ENCODE measurements at regions not wholly inside any gene's neighbourhood (a gene's known extent, or its start where the extent isn't known, plus 50 kb on each side); places are given as distances from the start of the nearest gene placed in this dataset.

GRCh38 chr4:18138076-18138665, 116.6 kb upstream of the LCORL start:
- TF ChIP-seq, protein P1, sequence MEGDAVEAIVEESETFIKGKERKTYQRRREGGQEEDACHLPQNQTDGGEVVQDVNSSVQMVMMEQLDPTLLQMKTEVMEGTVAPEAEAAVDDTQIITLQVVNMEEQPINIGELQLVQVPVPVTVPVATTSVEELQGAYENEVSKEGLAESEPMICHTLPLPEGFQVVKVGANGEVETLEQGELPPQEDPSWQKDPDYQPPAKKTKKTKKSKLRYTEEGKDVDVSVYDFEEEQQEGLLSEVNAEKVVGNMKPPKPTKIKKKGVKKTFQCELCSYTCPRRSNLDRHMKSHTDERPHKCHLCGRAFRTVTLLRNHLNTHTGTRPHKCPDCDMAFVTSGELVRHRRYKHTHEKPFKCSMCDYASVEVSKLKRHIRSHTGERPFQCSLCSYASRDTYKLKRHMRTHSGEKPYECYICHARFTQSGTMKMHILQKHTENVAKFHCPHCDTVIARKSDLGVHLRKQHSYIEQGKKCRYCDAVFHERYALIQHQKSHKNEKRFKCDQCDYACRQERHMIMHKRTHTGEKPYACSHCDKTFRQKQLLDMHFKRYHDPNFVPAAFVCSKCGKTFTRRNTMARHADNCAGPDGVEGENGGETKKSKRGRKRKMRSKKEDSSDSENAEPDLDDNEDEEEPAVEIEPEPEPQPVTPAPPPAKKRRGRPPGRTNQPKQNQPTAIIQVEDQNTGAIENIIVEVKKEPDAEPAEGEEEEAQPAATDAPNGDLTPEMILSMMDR (conservative IDR thresholded peaks at IDR 0.05), result no peak
- no peak overlapping the region for H3K27ac Mint-ChIP-seq (ENCODE audit: unreplicated experiment)
- no peak for DNase-seq (ENCODE audit: low read depth, low spot score)
- H3K36me3 Mint-ChIP-seq (ENCODE audit: low read depth), result no peaks in the 10 kb centered on the region
- no peaks in the 10 kb centered on the region for H3K4me1 Mint-ChIP-seq
- no peak overlapping the region for H3K4me3 Mint-ChIP-seq
- no peaks in the 10 kb centered on the region for H3K27me3 Mint-ChIP-seq (ENCODE audit: low read depth)
- peaks cover 2% of the 10 kb centered on the region for H3K9me3 Mint-ChIP-seq

GRCh38 chr4:18134111-18134510, 112.6 kb upstream of the LCORL start:
- DNase-seq (ENCODE audit: low read depth, low spot score), result no peak
- H3K36me3 Mint-ChIP-seq (ENCODE audit: low read depth), result no peaks in the 10 kb centered on the region
- H3K27ac Mint-ChIP-seq (ENCODE audit: unreplicated experiment), result no peak overlapping the region
- H3K4me3 Mint-ChIP-seq, result no peak overlapping the region
- TF ChIP-seq, protein P1 (conservative IDR thresholded peaks at IDR 0.05), result no peak
- H3K4me1 Mint-ChIP-seq, result no peaks in the 10 kb centered on the region
- peaks cover under 1% of the 10 kb centered on the region for H3K9me3 Mint-ChIP-seq
- no peaks in the 10 kb centered on the region for H3K27me3 Mint-ChIP-seq (ENCODE audit: low read depth)

DNA sequence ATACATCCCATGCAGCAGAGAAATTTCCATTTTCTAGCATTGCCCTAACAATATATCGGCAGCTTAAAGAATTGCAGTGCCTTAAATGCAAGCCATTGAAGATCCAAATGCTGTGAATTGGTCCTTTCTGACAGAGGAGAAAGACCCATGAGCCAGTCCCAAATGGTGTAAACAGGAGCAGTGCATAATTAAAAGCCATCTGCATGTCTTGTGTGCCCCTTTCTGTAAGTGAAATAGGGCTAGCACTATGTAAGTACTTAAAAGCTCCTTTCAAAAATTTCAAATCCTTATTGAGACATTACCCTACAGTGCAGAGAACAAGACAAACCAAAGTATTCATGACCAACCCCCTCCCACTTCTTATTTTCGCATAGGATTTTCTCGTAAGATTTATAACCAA, 108.7 kb upstream of the LCORL start:
- H3K36me3 Mint-ChIP-seq (ENCODE audit: low read depth), result no peaks in the 10 kb centered on the region
- H3K4me1 Mint-ChIP-seq, result no peaks in the 10 kb centered on the region
- no peaks in the 10 kb centered on the region for H3K9me3 Mint-ChIP-seq
- no peaks in the 10 kb centered on the region for H3K27me3 Mint-ChIP-seq (ENCODE audit: low read depth)
- no peak overlapping the region for H3K4me3 Mint-ChIP-seq
- no peak overlapping the region for H3K27ac Mint-ChIP-seq (ENCODE audit: unreplicated experiment)
- no peak for DNase-seq (ENCODE audit: low read depth, low spot score)
- TF ChIP-seq, protein P1 (conservative IDR thresholded peaks at IDR 0.05), result no peak

- H3K9me3 Mint-ChIP-seq, result no peaks in the 10 kb centered on the region
- no peaks in the 10 kb centered on the region for H3K4me1 Mint-ChIP-seq
- H3K27ac Mint-ChIP-seq (ENCODE audit: unreplicated experiment), result no peak overlapping the region
- H3K36me3 Mint-ChIP-seq (ENCODE audit: low read depth), result no peaks in the 10 kb centered on the region
- TF ChIP-seq, protein P1 (conservative IDR thresholded peaks at IDR 0.05), result no peak
- H3K4me3 Mint-ChIP-seq, result no peak overlapping the region
- no peak for DNase-seq (ENCODE audit: low read depth, low spot score)
- H3K27me3 Mint-ChIP-seq (ENCODE audit: low read depth), result no peaks in the 10 kb centered on the region
These were observed 106.7 kb upstream of the LCORL start for GRCh38 chr4:18128241-18128640.

DNA sequence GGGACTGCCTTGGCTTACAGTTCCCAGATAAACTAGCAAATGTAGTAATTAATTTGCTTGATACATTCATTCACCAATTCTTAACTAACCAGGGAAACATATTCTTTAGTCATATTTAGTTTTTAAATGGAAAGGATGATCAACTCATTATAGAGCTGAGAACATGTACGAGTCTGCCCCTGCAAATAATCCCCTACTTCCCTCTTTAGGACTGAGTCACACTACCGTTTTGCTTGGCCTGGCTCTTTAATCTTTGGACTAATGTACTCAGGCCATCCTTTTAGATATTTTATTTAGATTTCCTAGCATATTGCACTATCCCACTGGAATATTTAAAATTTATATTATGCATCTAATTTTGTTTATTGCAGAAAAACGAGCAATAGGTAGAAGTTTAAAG, 105.5 kb upstream of the LCORL start:
- no peaks in the 10 kb centered on the region for H3K27me3 Mint-ChIP-seq (ENCODE audit: low read depth)
- no peak overlapping the region for H3K27ac Mint-ChIP-seq (ENCODE audit: unreplicated experiment)
- no peaks in the 10 kb centered on the region for H3K36me3 Mint-ChIP-seq (ENCODE audit: low read depth)
- DNase-seq (ENCODE audit: low read depth, low spot score), result no peak
- H3K4me1 Mint-ChIP-seq, result no peaks in the 10 kb centered on the region
- TF ChIP-seq, protein P1 (conservative IDR thresholded peaks at IDR 0.05), result no peak
- no peak overlapping the region for H3K4me3 Mint-ChIP-seq
- H3K9me3 Mint-ChIP-seq, result no peaks in the 10 kb centered on the region
